HEK293 (cell line): ENCODE measurements at regions not wholly inside any gene's neighbourhood (a gene's known extent, or its start where the extent isn't known, plus 50 kb on each side); places are given as distances from the start of the nearest gene placed in this dataset.

ENCODE experiments used
- BCL11A ChIP-seq: fragments of 450-650 bp; formaldehyde crosslinking; IDR thresholded peaks from 2 replicates; pipeline ENCODE4 v1.5.1; 2016; ENCODE audit warnings: low read depth, missing biosample characterization, missing genetic modification characterization
- EGR2 ChIP-seq: fragments of 450-650 bp; formaldehyde crosslinking; IDR thresholded peaks from 2 replicates; pipeline ENCODE4 v1.5.1; 2016; ENCODE audit warnings: low read depth, missing biosample characterization, missing genetic modification characterization
- IKZF3 ChIP-seq: fragments of 450-650 bp; IDR thresholded peaks from 2 replicates; pipeline ENCODE4 v1.5.0; 2018; ENCODE audit warnings: missing biosample characterization, mild to moderate bottlenecking, missing genetic modification characterization, moderate library complexity
- KLF7 ChIP-seq: fragments of 450-650 bp; formaldehyde crosslinking; IDR thresholded peaks from 2 replicates; pipeline ENCODE4 v1.5.1; 2016; ENCODE audit warnings: missing biosample characterization, missing genetic modification characterization, borderline replicate concordance
- SCRT1 ChIP-seq: fragments of 450-650 bp; formaldehyde crosslinking; IDR thresholded peaks from 2 replicates; pipeline ENCODE4 v1.5.1; 2016; ENCODE audit warnings: missing biosample characterization, missing genetic modification characterization, borderline replicate concordance
- SETDB1 ChIP-seq: IDR thresholded peaks from one replicate; pipeline ENCODE4 v1.6.1; 2017; ENCODE audit warnings: mild to moderate bottlenecking, low read length, moderate library complexity, mixed read lengths; ENCODE audit not compliant: insufficient read length
- WT1 ChIP-seq: fragments of 450-650 bp; formaldehyde crosslinking; IDR thresholded peaks from 2 replicates; pipeline ENCODE4 v1.5.1; 2016; ENCODE audit warnings: missing biosample characterization, missing genetic modification characterization
- ZBTB17 ChIP-seq: fragments of 450-650 bp; formaldehyde crosslinking; IDR thresholded peaks from 2 replicates; pipeline ENCODE4 v1.5.1; 2016; ENCODE audit warnings: missing biosample characterization, missing genetic modification characterization
- ZBTB20 ChIP-seq: fragments of 450-650 bp; formaldehyde crosslinking; IDR thresholded peaks from 2 replicates; pipeline ENCODE4 v1.5.1; 2016; ENCODE audit warnings: missing biosample characterization, missing genetic modification characterization
- ZBTB8A ChIP-seq: fragments of 450-650 bp; formaldehyde crosslinking; IDR thresholded peaks from 2 replicates; pipeline ENCODE4 v1.5.1; 2016; ENCODE audit warnings: missing biosample characterization, missing genetic modification characterization
- ZFHX2 ChIP-seq: fragments of 450-650 bp; formaldehyde crosslinking; conservative IDR thresholded peaks from 2 replicates; pipeline ENCODE4 v1.5.1; 2016; ENCODE audit warnings: missing biosample characterization, missing genetic modification characterization
- ZFP69B ChIP-seq: fragments of 450-650 bp; formaldehyde crosslinking; IDR thresholded peaks from 2 replicates; pipeline ENCODE4 v1.5.1; 2016; ENCODE audit warnings: missing biosample characterization, missing genetic modification characterization
- ZNF174 ChIP-seq: fragments of 450-650 bp; formaldehyde crosslinking; IDR thresholded peaks from 2 replicates; pipeline ENCODE4 v1.5.0; 2017; ENCODE audit warnings: missing biosample characterization, mild to moderate bottlenecking, missing genetic modification characterization
- ZNF19 ChIP-seq: fragments of 450-650 bp; formaldehyde crosslinking; IDR thresholded peaks from 2 replicates; pipeline ENCODE4; 2016; ENCODE audit warnings: missing biosample characterization, missing genetic modification characterization, low read depth
- ZNF223 ChIP-seq: fragments of 450-650 bp; formaldehyde crosslinking; IDR thresholded peaks from 2 replicates; pipeline ENCODE4 v1.5.1; 2016; ENCODE audit warnings: missing biosample characterization, missing genetic modification characterization
- ZNF239 ChIP-seq: fragments of 450-650 bp; formaldehyde crosslinking; IDR thresholded peaks from 2 replicates; pipeline ENCODE4 v1.5.1; 2016; ENCODE audit warnings: missing biosample characterization, missing genetic modification characterization
- ZNF24 ChIP-seq: fragments of 450-650 bp; formaldehyde crosslinking; IDR thresholded peaks from 2 replicates; pipeline ENCODE4 v1.5.1; 2016; ENCODE audit warnings: missing biosample characterization, missing genetic modification characterization
- ZNF302 ChIP-seq: fragments of 450-650 bp; formaldehyde crosslinking; IDR thresholded peaks from 2 replicates; pipeline ENCODE4 v1.5.1; 2016; ENCODE audit warnings: missing biosample characterization, missing genetic modification characterization, low read depth
- ZNF48 ChIP-seq: fragments of 450-650 bp; formaldehyde crosslinking; IDR thresholded peaks from 2 replicates; pipeline ENCODE4 v1.5.1; 2016; ENCODE audit warnings: missing biosample characterization, missing genetic modification characterization
- ZNF514 ChIP-seq: fragments of 450-650 bp; formaldehyde crosslinking; IDR thresholded peaks from 2 replicates; pipeline ENCODE4 v1.5.1; 2016; ENCODE audit warnings: missing biosample characterization, missing genetic modification characterization
- ZNF521 ChIP-seq: fragments of 450-650 bp; formaldehyde crosslinking; IDR thresholded peaks from 2 replicates; pipeline ENCODE4 v1.5.1; 2017; ENCODE audit warnings: missing biosample characterization, mild to moderate bottlenecking, missing genetic modification characterization
- ZNF530 ChIP-seq: fragments of 450-650 bp; formaldehyde crosslinking; IDR thresholded peaks from 2 replicates; pipeline ENCODE4 v1.5.1; 2016; ENCODE audit warnings: low read depth, missing biosample characterization, missing genetic modification characterization
- ZNF561 ChIP-seq: fragments of 450-650 bp; IDR thresholded peaks from 2 replicates; pipeline ENCODE4 v1.5.1; 2018; ENCODE audit warnings: missing biosample characterization, missing genetic modification characterization, borderline replicate concordance
- ZNF600 ChIP-seq: fragments of 450-650 bp; formaldehyde crosslinking; IDR thresholded peaks from 2 replicates; pipeline ENCODE4 v1.5.1; 2016; ENCODE audit warnings: missing biosample characterization, missing genetic modification characterization
- ZNF629 ChIP-seq: fragments of 450-650 bp; formaldehyde crosslinking; IDR thresholded peaks from 2 replicates; pipeline ENCODE4 v1.5.1; 2017; ENCODE audit warnings: missing biosample characterization, missing genetic modification characterization
- ZNF837 ChIP-seq: fragments of 450-650 bp; formaldehyde crosslinking; IDR thresholded peaks from 2 replicates; pipeline ENCODE4 v1.5.1; 2016; ENCODE audit warnings: missing biosample characterization, missing genetic modification characterization
- ZNF843 ChIP-seq: fragments of 450-650 bp; formaldehyde crosslinking; IDR thresholded peaks from 2 replicates; pipeline ENCODE4 v1.5.1; 2016; ENCODE audit warnings: missing biosample characterization, missing genetic modification characterization
- ZSCAN16 ChIP-seq: fragments of 450-650 bp; formaldehyde crosslinking; IDR thresholded peaks from 2 replicates; pipeline ENCODE4 v1.5.1; 2016; ENCODE audit warnings: missing biosample characterization, missing genetic modification characterization
- TF ChIP-seq, protein P1 (sequence below): fragments of 450-650 bp; formaldehyde crosslinking; IDR thresholded peaks from 2 replicates; pipeline ENCODE4 v1.5.1; 2016; ENCODE audit warnings: missing biosample characterization, missing genetic modification characterization, borderline replicate concordance
- TF ChIP-seq, protein P2 (sequence below): fragments of 450-650 bp; formaldehyde crosslinking; IDR thresholded peaks from 2 replicates; pipeline ENCODE4 v1.5.1; 2017; ENCODE audit warnings: missing biosample characterization, mild to moderate bottlenecking, missing genetic modification characterization, moderate library complexity
- TF ChIP-seq, protein P3 (sequence below): fragments of 450-650 bp; formaldehyde crosslinking; IDR thresholded peaks from 2 replicates; pipeline ENCODE4 v1.5.1; 2016; ENCODE audit warnings: missing biosample characterization, missing genetic modification characterization
- TF ChIP-seq, protein P4 (sequence below): fragments of 450-650 bp; formaldehyde crosslinking; IDR thresholded peaks from 2 replicates; pipeline ENCODE4 v1.5.1; 2016; ENCODE audit warnings: missing biosample characterization, missing genetic modification characterization

DNA sequence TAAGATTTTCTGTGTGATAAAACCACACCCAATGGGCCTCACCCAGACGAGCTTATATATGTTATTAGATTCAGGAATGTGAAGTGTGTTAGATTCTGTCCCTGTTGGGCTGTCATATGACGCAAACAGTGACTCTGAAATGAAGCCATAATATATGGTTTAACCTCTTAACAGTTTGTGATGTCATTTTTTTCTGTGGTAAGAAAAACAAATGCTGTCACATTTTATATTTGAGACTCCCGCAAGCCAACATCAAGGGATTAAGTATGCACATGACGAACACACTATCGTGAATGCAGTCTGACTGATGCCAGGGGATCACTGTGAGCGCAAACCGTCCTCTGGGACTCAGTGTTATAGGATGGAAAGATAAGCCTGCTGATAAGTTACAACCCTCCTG lies 321.7 kb downstream of the SH3GL2 start (continued):
- TF ChIP-seq SCRT1 (tag by site-specific recombination), result no peak
- TF ChIP-seq KLF7, result no peak
- no peak for TF ChIP-seq ZNF521 (tag by site-specific recombination)
- peak; percentile 87 for TF ChIP-seq ZNF24 (tag by site-specific recombination)
- TF ChIP-seq ZNF174 (tag by site-specific recombination), result no peak
- TF ChIP-seq EGR2 (tag by site-specific recombination), result no peak
- TF ChIP-seq ZBTB8A (tag by site-specific recombination), result no peak
- TF ChIP-seq ZFHX2 (tag by site-specific recombination), result no peak
- TF ChIP-seq, protein P1, sequence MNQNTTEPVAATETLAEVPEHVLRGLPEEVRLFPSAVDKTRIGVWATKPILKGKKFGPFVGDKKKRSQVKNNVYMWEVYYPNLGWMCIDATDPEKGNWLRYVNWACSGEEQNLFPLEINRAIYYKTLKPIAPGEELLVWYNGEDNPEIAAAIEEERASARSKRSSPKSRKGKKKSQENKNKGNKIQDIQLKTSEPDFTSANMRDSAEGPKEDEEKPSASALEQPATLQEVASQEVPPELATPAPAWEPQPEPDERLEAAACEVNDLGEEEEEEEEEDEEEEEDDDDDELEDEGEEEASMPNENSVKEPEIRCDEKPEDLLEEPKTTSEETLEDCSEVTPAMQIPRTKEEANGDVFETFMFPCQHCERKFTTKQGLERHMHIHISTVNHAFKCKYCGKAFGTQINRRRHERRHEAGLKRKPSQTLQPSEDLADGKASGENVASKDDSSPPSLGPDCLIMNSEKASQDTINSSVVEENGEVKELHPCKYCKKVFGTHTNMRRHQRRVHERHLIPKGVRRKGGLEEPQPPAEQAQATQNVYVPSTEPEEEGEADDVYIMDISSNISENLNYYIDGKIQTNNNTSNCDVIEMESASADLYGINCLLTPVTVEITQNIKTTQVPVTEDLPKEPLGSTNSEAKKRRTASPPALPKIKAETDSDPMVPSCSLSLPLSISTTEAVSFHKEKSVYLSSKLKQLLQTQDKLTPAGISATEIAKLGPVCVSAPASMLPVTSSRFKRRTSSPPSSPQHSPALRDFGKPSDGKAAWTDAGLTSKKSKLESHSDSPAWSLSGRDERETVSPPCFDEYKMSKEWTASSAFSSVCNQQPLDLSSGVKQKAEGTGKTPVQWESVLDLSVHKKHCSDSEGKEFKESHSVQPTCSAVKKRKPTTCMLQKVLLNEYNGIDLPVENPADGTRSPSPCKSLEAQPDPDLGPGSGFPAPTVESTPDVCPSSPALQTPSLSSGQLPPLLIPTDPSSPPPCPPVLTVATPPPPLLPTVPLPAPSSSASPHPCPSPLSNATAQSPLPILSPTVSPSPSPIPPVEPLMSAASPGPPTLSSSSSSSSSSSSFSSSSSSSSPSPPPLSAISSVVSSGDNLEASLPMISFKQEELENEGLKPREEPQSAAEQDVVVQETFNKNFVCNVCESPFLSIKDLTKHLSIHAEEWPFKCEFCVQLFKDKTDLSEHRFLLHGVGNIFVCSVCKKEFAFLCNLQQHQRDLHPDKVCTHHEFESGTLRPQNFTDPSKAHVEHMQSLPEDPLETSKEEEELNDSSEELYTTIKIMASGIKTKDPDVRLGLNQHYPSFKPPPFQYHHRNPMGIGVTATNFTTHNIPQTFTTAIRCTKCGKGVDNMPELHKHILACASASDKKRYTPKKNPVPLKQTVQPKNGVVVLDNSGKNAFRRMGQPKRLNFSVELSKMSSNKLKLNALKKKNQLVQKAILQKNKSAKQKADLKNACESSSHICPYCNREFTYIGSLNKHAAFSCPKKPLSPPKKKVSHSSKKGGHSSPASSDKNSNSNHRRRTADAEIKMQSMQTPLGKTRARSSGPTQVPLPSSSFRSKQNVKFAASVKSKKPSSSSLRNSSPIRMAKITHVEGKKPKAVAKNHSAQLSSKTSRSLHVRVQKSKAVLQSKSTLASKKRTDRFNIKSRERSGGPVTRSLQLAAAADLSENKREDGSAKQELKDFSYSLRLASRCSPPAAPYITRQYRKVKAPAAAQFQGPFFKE (tag by site-specific recombination), result no peak
- peak; percentile 87 for TF ChIP-seq WT1 (tag by site-specific recombination)
- TF ChIP-seq ZNF629, result peak; percentile 99
- peak; percentile 87 for TF ChIP-seq IKZF3 (tag by site-specific recombination)
- TF ChIP-seq ZNF514, result no peak
- TF ChIP-seq ZNF843, result peak; percentile 94
- no peak for TF ChIP-seq ZNF19 (tag by site-specific recombination)
- TF ChIP-seq ZNF530 (tag by site-specific recombination), result no peak
- TF ChIP-seq, protein P2, sequence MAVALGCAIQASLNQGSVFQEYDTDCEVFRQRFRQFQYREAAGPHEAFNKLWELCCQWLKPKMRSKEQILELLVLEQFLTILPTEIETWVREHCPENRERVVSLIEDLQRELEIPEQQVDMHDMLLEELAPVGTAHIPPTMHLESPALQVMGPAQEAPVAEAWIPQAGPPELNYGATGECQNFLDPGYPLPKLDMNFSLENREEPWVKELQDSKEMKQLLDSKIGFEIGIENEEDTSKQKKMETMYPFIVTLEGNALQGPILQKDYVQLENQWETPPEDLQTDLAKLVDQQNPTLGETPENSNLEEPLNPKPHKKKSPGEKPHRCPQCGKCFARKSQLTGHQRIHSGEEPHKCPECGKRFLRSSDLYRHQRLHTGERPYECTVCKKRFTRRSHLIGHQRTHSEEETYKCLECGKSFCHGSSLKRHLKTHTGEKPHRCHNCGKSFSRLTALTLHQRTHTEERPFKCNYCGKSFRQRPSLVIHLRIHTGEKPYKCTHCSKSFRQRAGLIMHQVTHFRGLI, result peak; percentile 72; the same call in 1 of the 2 replicates
- TF ChIP-seq ZBTB17 (tag by site-specific recombination), result peak; percentile 65; the same call in 1 of the 2 replicates
- 0 out of 2 replicates have a peak, but pooled peaks have one; percentile 23 for TF ChIP-seq ZNF600 (tag by site-specific recombination)
- TF ChIP-seq ZNF302, result no peak
- TF ChIP-seq SETDB1, result peak; percentile 31
- TF ChIP-seq ZNF48 (tag by site-specific recombination), result no peak
- TF ChIP-seq, protein P3, sequence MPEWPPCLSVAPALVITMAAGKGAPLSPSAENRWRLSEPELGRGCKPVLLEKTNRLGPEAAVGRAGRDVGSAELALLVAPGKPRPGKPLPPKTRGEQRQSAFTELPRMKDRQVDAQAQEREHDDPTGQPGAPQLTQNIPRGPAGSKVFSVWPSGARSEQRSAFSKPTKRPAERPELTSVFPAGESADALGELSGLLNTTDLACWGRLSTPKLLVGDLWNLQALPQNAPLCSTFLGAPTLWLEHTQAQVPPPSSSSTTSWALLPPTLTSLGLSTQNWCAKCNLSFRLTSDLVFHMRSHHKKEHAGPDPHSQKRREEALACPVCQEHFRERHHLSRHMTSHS (tag by site-specific recombination), result no peak
- no peak for TF ChIP-seq ZNF223 (tag by site-specific recombination)
- TF ChIP-seq, protein P4, sequence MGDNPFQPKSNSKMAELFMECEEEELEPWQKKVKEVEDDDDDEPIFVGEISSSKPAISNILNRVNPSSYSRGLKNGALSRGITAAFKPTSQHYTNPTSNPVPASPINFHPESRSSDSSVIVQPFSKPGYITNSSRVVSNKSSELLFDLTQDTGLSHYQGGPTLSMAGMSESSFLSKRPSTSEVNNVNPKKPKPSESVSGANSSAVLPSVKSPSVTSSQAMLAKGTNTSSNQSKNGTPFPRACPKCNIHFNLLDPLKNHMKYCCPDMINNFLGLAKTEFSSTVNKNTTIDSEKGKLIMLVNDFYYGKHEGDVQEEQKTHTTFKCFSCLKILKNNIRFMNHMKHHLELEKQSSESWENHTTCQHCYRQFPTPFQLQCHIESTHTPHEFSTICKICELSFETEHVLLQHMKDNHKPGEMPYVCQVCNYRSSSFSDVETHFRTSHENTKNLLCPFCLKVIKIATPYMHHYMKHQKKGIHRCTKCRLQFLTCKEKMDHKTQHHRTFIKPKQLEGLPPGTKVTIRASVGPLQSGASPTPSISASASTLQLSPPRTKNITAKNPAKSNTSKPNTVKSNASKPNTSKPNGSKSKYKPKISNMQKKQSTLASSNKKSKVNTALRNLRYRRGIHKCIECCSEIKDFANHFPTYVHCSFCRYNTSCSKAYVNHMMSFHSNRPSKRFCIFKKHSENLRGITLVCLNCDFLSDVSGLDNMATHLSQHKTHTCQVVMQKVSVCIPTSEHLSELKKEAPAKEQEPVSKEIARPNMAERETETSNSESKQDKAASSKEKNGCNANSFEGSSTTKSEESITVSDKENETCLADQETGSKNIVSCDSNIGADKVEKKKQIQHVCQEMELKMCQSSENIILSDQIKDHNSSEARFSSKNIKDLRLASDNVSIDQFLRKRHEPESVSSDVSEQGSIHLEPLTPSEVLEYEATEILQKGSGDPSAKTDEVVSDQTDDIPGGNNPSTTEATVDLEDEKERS (tag by site-specific recombination), result no peak
- no peak for TF ChIP-seq ZSCAN16 (tag by site-specific recombination)
- no peak for TF ChIP-seq ZNF239 (tag by site-specific recombination)
- TF ChIP-seq ZBTB20 (tag by site-specific recombination), result peak; percentile 48; the same call in 1 of the 2 replicates
- no peak; the same call in 1 of the 2 replicates for TF ChIP-seq ZNF561 (tag by site-specific recombination)
- no peak for TF ChIP-seq ZFP69B (tag by site-specific recombination)
- TF ChIP-seq BCL11A (tag by site-specific recombination), result peak; percentile 67; the same call in 1 of the 2 replicates
- TF ChIP-seq ZNF837 (tag by site-specific recombination), result no peak
